ENCODE measurements at regions not wholly inside any gene's neighbourhood (a gene's known extent, or its start where the extent isn't known, plus 50 kb on each side); places are given as distances from the start of the nearest gene placed in this dataset.

DNA sequence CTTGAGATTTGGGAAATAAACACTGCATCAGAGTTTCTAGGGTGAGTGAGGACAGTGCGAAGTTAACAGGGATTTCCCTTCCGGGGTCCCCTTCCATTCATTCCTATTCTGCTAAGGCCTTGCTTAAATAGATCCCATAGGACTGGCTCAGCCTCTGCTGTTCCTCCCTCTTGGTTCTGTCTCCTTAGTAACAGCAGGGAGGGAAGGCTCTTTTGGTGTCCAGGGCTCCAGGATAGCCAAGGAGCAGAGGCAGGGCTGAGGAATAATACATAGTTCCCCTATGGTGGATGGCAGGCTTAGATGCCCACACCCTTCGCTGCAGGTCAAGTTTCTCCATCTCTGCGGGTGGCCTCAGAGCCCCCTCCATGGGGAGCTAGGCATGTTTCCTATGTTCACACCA lies 591.7 kb downstream of the ACTL7B start:
- TF ChIP-seq POLR2A (IDR thresholded peaks at IDR 0.05; ENCODE audit: low read length) (no peak), GATA1 (IDR thresholded peaks at IDR 0.05; ENCODE audit: low read depth, low read length) (no peak)

All from erythroblast (primary cell).